ENCODE measurements at regions not wholly inside any gene's neighbourhood (a gene's known extent, or its start where the extent isn't known, plus 50 kb on each side); places are given as distances from the start of the nearest gene placed in this dataset.

DNA sequence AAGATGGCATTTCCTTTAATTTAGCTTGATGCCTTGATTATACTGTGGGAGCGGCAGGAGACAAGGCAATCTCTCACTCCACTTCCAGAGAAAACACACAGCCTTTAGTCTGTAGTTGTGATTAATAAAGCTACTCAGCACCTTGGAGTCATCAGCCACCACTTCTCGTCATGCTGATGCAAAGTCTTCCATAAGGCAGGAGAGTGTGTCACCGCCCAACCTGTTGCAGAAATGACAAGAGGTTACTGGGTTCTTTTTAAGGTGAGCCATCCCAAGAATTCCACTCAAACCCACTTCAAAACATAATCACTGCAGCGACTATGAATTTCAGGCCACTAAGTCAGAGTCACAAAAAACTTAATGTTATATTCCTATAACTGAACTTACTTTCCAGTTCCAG lies 223.9 kb upstream of the TOX3 start:
- Histone ChIP-seq H3K9me3 (ENCODE audit: low read depth) (no peaks in the 10 kb centered on the region), H3K27ac (no peak overlapping the region), H3K4me3 (no peak overlapping the region), H3K36me3 (no peaks in the 10 kb centered on the region), H3K9ac (no peak overlapping the region), H3K4me1 (peaks cover 7% of the 10 kb centered on the region), H3K27me3 (no peaks in the 10 kb centered on the region), H3F3A (ENCODE audit: low read depth) (no peaks in the 10 kb centered on the region), H3K79me2 (ENCODE audit: low read depth) (no peaks in the 10 kb centered on the region), H4K20me1 (ENCODE audit: low read depth) (no peaks in the 10 kb centered on the region), H2AFZ (replicated peaks) (no peak overlapping the region), H3K4me2 (no peak overlapping the region)
- Mint-ChIP-seq H3K36me3 (no peaks in the 10 kb centered on the region), H3K4me3 (no peak overlapping the region), H3K27ac (no peak overlapping the region), H3K9me3 (no peaks in the 10 kb centered on the region), H3K4me1 (no peaks in the 10 kb centered on the region), H3K27me3 (ENCODE audit: insufficient read depth, low read depth) (no peaks in the 10 kb centered on the region)
- no peak for DNase-seq (ENCODE audit: low spot score)
- TF ChIP-seq CTCF (IDR thresholded peaks at IDR 0.05) (no peak), EZH2phosphoT487 (IDR thresholded peaks at IDR 0.05) (no peak), EZH2 (IDR thresholded peaks at IDR 0.05) (no peak)

GRCh38 chr16:52758473-52758855 lies 211.5 kb upstream of the TOX3 start:
- Mint-ChIP-seq H3K27ac (no peak overlapping the region), H3K4me1 (no peaks in the 10 kb centered on the region), H3K36me3 (no peaks in the 10 kb centered on the region), H3K9me3 (no peaks in the 10 kb centered on the region), H3K4me3 (no peak overlapping the region), H3K27me3 (ENCODE audit: insufficient read depth, low read depth) (no peaks in the 10 kb centered on the region)
- no peak for TF ChIP-seq EZH2phosphoT487 (IDR thresholded peaks at IDR 0.05)
- TF ChIP-seq EZH2 (IDR thresholded peaks at IDR 0.05) = no peak
- TF ChIP-seq CTCF (IDR thresholded peaks at IDR 0.05) = no peak
- Histone ChIP-seq H3K79me2 (ENCODE audit: low read depth) (no peaks in the 10 kb centered on the region), H3K4me1 (peaks cover 9% of the 10 kb centered on the region), H3K27ac (no peak overlapping the region), H4K20me1 (ENCODE audit: low read depth) (no peaks in the 10 kb centered on the region), H3K4me2 (no peak overlapping the region), H3K4me3 (no peak overlapping the region), H2AFZ (replicated peaks) (no peak overlapping the region), H3K9ac (no peak overlapping the region), H3K9me3 (ENCODE audit: low read depth) (no peaks in the 10 kb centered on the region), H3F3A (ENCODE audit: low read depth) (no peaks in the 10 kb centered on the region), H3K27me3 (no peaks in the 10 kb centered on the region), H3K36me3 (no peaks in the 10 kb centered on the region)
- no peak for DNase-seq (ENCODE audit: low spot score)

- H3K4me3 ChIP-seq = no peak overlapping the region
Observed at GRCh38 chr16:52757746-52758472, 211.0 kb upstream of the TOX3 start.

More at GRCh38 chr16:52757746-52758472, 211.0 kb upstream of the TOX3 start:
- no peak for TF ChIP-seq EZH2 (IDR thresholded peaks at IDR 0.05)
- no peak for TF ChIP-seq EZH2phosphoT487 (IDR thresholded peaks at IDR 0.05)
- no peak for TF ChIP-seq CTCF (IDR thresholded peaks at IDR 0.05)
- Mint-ChIP-seq H3K27ac (no peak overlapping the region), H3K9me3 (no peaks in the 10 kb centered on the region), H3K36me3 (no peaks in the 10 kb centered on the region), H3K4me1 (no peaks in the 10 kb centered on the region), H3K27me3 (ENCODE audit: insufficient read depth, low read depth) (no peaks in the 10 kb centered on the region), H3K4me3 (no peak overlapping the region)
- Histone ChIP-seq H4K20me1 (ENCODE audit: low read depth) (no peaks in the 10 kb centered on the region), H3K9me3 (ENCODE audit: low read depth) (no peaks in the 10 kb centered on the region), H2AFZ (replicated peaks) (no peak overlapping the region), H3K9ac (no peak overlapping the region), H3K79me2 (ENCODE audit: low read depth) (no peaks in the 10 kb centered on the region), H3K27ac (no peak overlapping the region), H3K27me3 (no peaks in the 10 kb centered on the region), H3K4me1 (peaks cover 7% of the 10 kb centered on the region), H3F3A (ENCODE audit: low read depth) (no peaks in the 10 kb centered on the region), H3K36me3 (no peaks in the 10 kb centered on the region), H3K4me2 (no peak overlapping the region)
- DNase-seq (ENCODE audit: low spot score) = no peak

Measured in neural progenitor cell (in vitro differentiated cells).